WI38 (cell line): ENCODE measurements at regions not wholly inside any gene's neighbourhood (a gene's known extent, or its start where the extent isn't known, plus 50 kb on each side); places are given as distances from the start of the nearest gene placed in this dataset.

Experiments
- H3K4me3 ChIP-seq: 2 replicates; pipeline ENCODE4 v1.5.1; 2011; ENCODE audit warnings: low read depth, mild to moderate bottlenecking, control low read depth, low read length
- CTCF ChIP-seq: IDR thresholded peaks from 2 replicates; pipeline ENCODE4 v1.5.1; 2012; ENCODE audit warnings: low read depth, mild to moderate bottlenecking, control low read depth, low read length

- H3K4me3 ChIP-seq, result no peak overlapping the region
- TF ChIP-seq CTCF, result no peak
These were observed 386.9 kb upstream of the PLXNA2 start for GRCh38 chr1:208631092-208631491.

- no peak for TF ChIP-seq CTCF
- H3K4me3 ChIP-seq, result no peak overlapping the region
These were observed 387.3 kb upstream of the PLXNA2 start for GRCh38 chr1:208631506-208631905.

GRCh38 chr1:208634346-208635140 lies 390.4 kb upstream of the PLXNA2 start:
- no peak for TF ChIP-seq CTCF
- H3K4me3 ChIP-seq, result no peak overlapping the region

- no peak for TF ChIP-seq CTCF
- no peak overlapping the region for H3K4me3 ChIP-seq
These were observed 393.0 kb upstream of the PLXNA2 start for GRCh38 chr1:208637181-208637580.

GRCh38 chr1:208639382-208639781 lies 395.2 kb upstream of the PLXNA2 start:
- H3K4me3 ChIP-seq, result no peak overlapping the region
- no peak for TF ChIP-seq CTCF

GRCh38 chr1:208640295-208640694 lies 396.1 kb upstream of the PLXNA2 start:
- no peak overlapping the region for H3K4me3 ChIP-seq
- TF ChIP-seq CTCF, result no peak

GRCh38 chr1:208641579-208642280 lies 397.5 kb upstream of the PLXNA2 start:
- H3K4me3 ChIP-seq, result no peak overlapping the region
- TF ChIP-seq CTCF, result no peak
